ENCODE measurements at regions not wholly inside any gene's neighbourhood (a gene's known extent, or its start where the extent isn't known, plus 50 kb on each side); places are given as distances from the start of the nearest gene placed in this dataset.

GRCh38 chr17:13825526-13826040 is 223.9 kb upstream of the HS3ST3A1 start:
- FAIRE-seq = no peak
- Histone ChIP-seq H3K23me2 (ENCODE audit: low read depth, low read length) (no peaks in the 10 kb centered on the region), H3K4me3 (ENCODE audit: extremely low read depth in 1 of 4, insufficient read depth in 2 of 4, low read depth in 3 of 4, low read length in 4 of 4) (no peak overlapping the region), H3K14ac (ENCODE audit: insufficient read length) (no peak overlapping the region), H2BK120ac (replicated peaks; ENCODE audit: low read depth, low read length) (no peak overlapping the region), H3K56ac (replicated peaks; ENCODE audit: insufficient read length, low read depth, low read length) (no peak overlapping the region), H3K4me1 (replicated peaks in 1 of 4; ENCODE audit: control insufficient read depth in 3 of 4, insufficient read depth in 4 of 4, low read length in 3 of 4) (no peaks in the 10 kb centered on the region), H2AFZ (ENCODE audit: low read length) (no peak overlapping the region), H3K27ac (ENCODE audit: low read depth, low read length) (no peak overlapping the region), H3K4me2 (ENCODE audit: insufficient read depth in 1 of 2, low read depth in 2 of 2, low read length in 2 of 2) (no peak overlapping the region), H2BK15ac (ENCODE audit: low read length) (no peak overlapping the region), H3K27me3 (replicated peaks in 1 of 4; ENCODE audit: control insufficient read depth in 3 of 4, extremely low read depth in 1 of 4, insufficient read depth in 3 of 4, low read length in 3 of 4) (no peaks in the 10 kb centered on the region), H3K79me1 (ENCODE audit: low read depth, low read length) (no peaks in the 10 kb centered on the region), H2AK5ac (ENCODE audit: low read depth, low read length) (no peak overlapping the region), H3K79me2 (ENCODE audit: control insufficient read depth in 1 of 2, insufficient read depth in 2 of 2, low read length in 2 of 2) (no peaks in the 10 kb centered on the region), H3K9ac (replicated peaks in 1 of 4; ENCODE audit: extremely low read depth in 1 of 4, low read depth in 3 of 4, low read length in 3 of 4) (no peak overlapping the region), H3K4ac (replicated peaks; ENCODE audit: insufficient read length, low read depth, low read length) (no peak overlapping the region), H2BK20ac (ENCODE audit: low read length) (no peak overlapping the region), H3K23ac (ENCODE audit: insufficient read length) (no peak overlapping the region), H3K9me3 (ENCODE audit: insufficient read depth in 2 of 2, low read depth in 1 of 2, low read length in 1 of 2) (no peaks in the 10 kb centered on the region), H4K91ac (replicated peaks; ENCODE audit: insufficient read length, low read length) (no peak overlapping the region), H4K5ac (ENCODE audit: insufficient read length, low read depth, low read length) (no peak overlapping the region), H2BK5ac (ENCODE audit: low read depth, low read length) (no peak overlapping the region), H3K18ac (ENCODE audit: extremely low read depth, low read length) (no peak overlapping the region), H3K36me3 (ENCODE audit: control insufficient read depth in 2 of 4, insufficient read depth in 4 of 4, low read length in 3 of 4) (no peaks in the 10 kb centered on the region), H4K20me1 (replicated peaks in 1 of 2; ENCODE audit: control insufficient read depth in 1 of 2, insufficient read depth in 2 of 2, low read length in 2 of 2) (no peaks in the 10 kb centered on the region), H2BK12ac (ENCODE audit: low read depth, low read length) (no peak overlapping the region), H4K8ac (ENCODE audit: extremely low read depth, insufficient read depth, low read length) (no peak overlapping the region)
- WGBS, 2 experiments (ENCODE audit: extremely low coverage in 1 of 2, insufficient coverage in 1 of 2, insufficient read length in 1 of 2, insufficient replicate concordance in 2 of 2, low coverage in 1 of 2, low lambda C conversion rate in 2 of 2, missing lambda C conversion rate in 1 of 2) = 93% methylated on average over 1 of the region's 1 CpG; no CpG with 5 or more reads in 1 of the 2 experiments
- DNase-seq (ENCODE audit: low read depth in 1 of 2, low spot score in 2 of 2) = no peak
- CTCF ChIA-PET (ENCODE audit: partially characterized antibody) = no interaction called here
- POLR2A ChIA-PET (ENCODE audit: partially characterized antibody) = no interaction called here
- no peak for TF ChIP-seq KDM1A (IDR thresholded peaks at IDR 0.05; ENCODE audit: borderline replicate concordance, low read length)
- no peak for TF ChIP-seq E2F6 (IDR thresholded peaks at IDR 0.05)
- no peak for TF ChIP-seq RFX5 (IDR thresholded peaks at IDR 0.05; ENCODE audit: borderline replicate concordance, low read depth, low read length)
- TF ChIP-seq JUND (IDR thresholded peaks at IDR 0.05; ENCODE audit: low read length) = no peak
- no peak for TF ChIP-seq HDAC2 (IDR thresholded peaks at IDR 0.05; ENCODE audit: borderline replicate concordance in 1 of 2, low read depth in 2 of 2, low read length in 2 of 2)
- no peak for TF ChIP-seq POU5F1 (IDR thresholded peaks at IDR 0.05; ENCODE audit: low read depth, low read length)
- TF ChIP-seq YY1 (IDR thresholded peaks at IDR 0.05; ENCODE audit: low read depth, low read length) = no peak
- no peak for TF ChIP-seq USF2 (IDR thresholded peaks at IDR 0.05; ENCODE audit: low read length)
- no peak for TF ChIP-seq TBP (IDR thresholded peaks at IDR 0.05; ENCODE audit: low read depth, low read length)
- TF ChIP-seq SP1 (IDR thresholded peaks at IDR 0.05; ENCODE audit: low read depth, low read length) = no peak
- TF ChIP-seq CTBP2 (IDR thresholded peaks at IDR 0.05; ENCODE audit: borderline replicate concordance, insufficient read depth, insufficient read length, low read length) = no peak
- TF ChIP-seq CBX8 (IDR thresholded peaks at IDR 0.05; ENCODE audit: borderline replicate concordance, low read depth, low read length) = no peak
- no peak for TF ChIP-seq RAD21 (IDR thresholded peaks at IDR 0.05 in 1 of 2, conservative IDR thresholded peaks at IDR 0.05 in 1 of 2; ENCODE audit: low read depth in 2 of 2, low read length in 2 of 2)

Measured in H1 (cell line).